ENCODE measurements at regions not wholly inside any gene's neighbourhood (a gene's known extent, or its start where the extent isn't known, plus 50 kb on each side); places are given as distances from the start of the nearest gene placed in this dataset.

DNA sequence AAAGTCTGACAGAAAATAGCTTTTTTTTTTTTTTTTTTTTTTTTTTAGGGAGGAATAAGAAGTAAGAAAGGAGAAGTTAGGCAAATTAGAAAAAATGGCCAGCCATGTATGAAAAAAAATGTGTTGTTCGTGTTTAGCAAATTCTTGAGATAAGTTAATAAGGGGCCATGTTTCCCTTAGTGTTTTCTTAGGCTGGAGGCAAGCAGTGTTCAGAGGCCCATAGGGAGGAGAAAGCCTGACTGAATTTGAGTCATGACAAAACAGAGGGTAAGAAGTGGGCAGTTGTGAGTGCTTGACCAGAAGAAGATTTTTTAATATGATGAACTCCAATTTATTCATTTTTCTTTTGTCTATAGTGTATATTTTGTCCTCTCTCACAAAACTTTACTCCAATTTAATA, 766.4 kb downstream of the FAM181B start:
- no peaks in the 10 kb centered on the region for H3K4me1 ChIP-seq (ENCODE audit: control insufficient read depth, extremely low read depth, insufficient read depth, low read length)
- no peak overlapping the region for H3K27ac ChIP-seq (ENCODE audit: insufficient read depth, low read depth, low read length)
- DNase-seq (ENCODE audit: low read depth, low spot score) (no peak), FAIRE-seq (no peak)
- no peaks in the 10 kb centered on the region for H3K9me3 ChIP-seq (replicated peaks; ENCODE audit: control insufficient read depth, insufficient read depth, low read length)
- ChIA-PET POLR2A (no interaction called here), CTCF (no interaction called here)
- BruUV-seq (replicated peaks) = no TSS peak
- TF ChIP-seq GATA2 (IDR thresholded peaks at IDR 0.05; ENCODE audit: insufficient read depth, insufficient read length, low read depth, low read length) (no peak), MYC (IDR thresholded peaks at IDR 0.05; ENCODE audit: low read depth, low read length) (no peak), EZH2 (IDR thresholded peaks at IDR 0.05; ENCODE audit: borderline replicate concordance, low read depth, low read length, severe bottlenecking) (no peak), POLR2AphosphoS5 (IDR thresholded peaks at IDR 0.05; ENCODE audit: insufficient read depth, low read depth, low read length) (no peak), POLR2A (IDR thresholded peaks at IDR 0.05; ENCODE audit: low read depth, low read length) (no peak), JUN (IDR thresholded peaks at IDR 0.05; ENCODE audit: borderline replicate concordance, insufficient read depth, insufficient read length, low read depth) (no peak), FOS (IDR thresholded peaks at IDR 0.05; ENCODE audit: borderline replicate concordance, insufficient read depth, low read length) (no peak)
- TF ChIP-seq, protein P1, sequence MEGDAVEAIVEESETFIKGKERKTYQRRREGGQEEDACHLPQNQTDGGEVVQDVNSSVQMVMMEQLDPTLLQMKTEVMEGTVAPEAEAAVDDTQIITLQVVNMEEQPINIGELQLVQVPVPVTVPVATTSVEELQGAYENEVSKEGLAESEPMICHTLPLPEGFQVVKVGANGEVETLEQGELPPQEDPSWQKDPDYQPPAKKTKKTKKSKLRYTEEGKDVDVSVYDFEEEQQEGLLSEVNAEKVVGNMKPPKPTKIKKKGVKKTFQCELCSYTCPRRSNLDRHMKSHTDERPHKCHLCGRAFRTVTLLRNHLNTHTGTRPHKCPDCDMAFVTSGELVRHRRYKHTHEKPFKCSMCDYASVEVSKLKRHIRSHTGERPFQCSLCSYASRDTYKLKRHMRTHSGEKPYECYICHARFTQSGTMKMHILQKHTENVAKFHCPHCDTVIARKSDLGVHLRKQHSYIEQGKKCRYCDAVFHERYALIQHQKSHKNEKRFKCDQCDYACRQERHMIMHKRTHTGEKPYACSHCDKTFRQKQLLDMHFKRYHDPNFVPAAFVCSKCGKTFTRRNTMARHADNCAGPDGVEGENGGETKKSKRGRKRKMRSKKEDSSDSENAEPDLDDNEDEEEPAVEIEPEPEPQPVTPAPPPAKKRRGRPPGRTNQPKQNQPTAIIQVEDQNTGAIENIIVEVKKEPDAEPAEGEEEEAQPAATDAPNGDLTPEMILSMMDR (IDR thresholded peaks at IDR 0.05; ENCODE audit: extremely low read depth in 1 of 2, insufficient read depth in 1 of 2, low read depth in 1 of 2, low read length in 2 of 2) = no peak
- TF ChIP-seq, protein P2, sequence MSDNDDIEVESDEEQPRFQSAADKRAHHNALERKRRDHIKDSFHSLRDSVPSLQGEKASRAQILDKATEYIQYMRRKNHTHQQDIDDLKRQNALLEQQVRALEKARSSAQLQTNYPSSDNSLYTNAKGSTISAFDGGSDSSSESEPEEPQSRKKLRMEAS (IDR thresholded peaks at IDR 0.05; ENCODE audit: insufficient read depth, insufficient read length) = no peak
- no peaks in the 10 kb centered on the region for H3K27me3 ChIP-seq (ENCODE audit: control insufficient read depth in 2 of 2, insufficient read depth in 2 of 2, low read length in 2 of 2)
- no peak overlapping the region for H3K4me3 ChIP-seq (replicated peaks in 1 of 3; ENCODE audit: insufficient read depth in 1 of 3, low read depth in 1 of 3, low read length in 3 of 3)
- no peak overlapping the region for H2AFZ ChIP-seq (ENCODE audit: low read depth, low read length)
- H3K9me1 ChIP-seq (replicated peaks; ENCODE audit: control insufficient read depth, extremely low read depth, insufficient read depth, low read length) = no peaks in the 10 kb centered on the region
- intact Hi-C loops (cut with micrococcal nuclease) (no loop called here), dilution Hi-C loops (cut with MboI; ENCODE audit: extremely low pct_ligation_motif_present, low sequenced_read_pairs) (no loop called here)
- H3K4me2 ChIP-seq (ENCODE audit: insufficient read depth, low read length) = no peak overlapping the region
- H3K9ac ChIP-seq (replicated peaks; ENCODE audit: extremely low read depth, insufficient read depth, low read length) = no peak overlapping the region
- H4K20me1 ChIP-seq (replicated peaks; ENCODE audit: control insufficient read depth, extremely low read depth, insufficient read depth, low read length) = no peaks in the 10 kb centered on the region
- H3K36me3 ChIP-seq (ENCODE audit: control insufficient read depth in 2 of 2, extremely low read depth in 1 of 2, insufficient read depth in 2 of 2, low read length in 2 of 2) = no peaks in the 10 kb centered on the region
- no peaks in the 10 kb centered on the region for H3K79me2 ChIP-seq (ENCODE audit: control insufficient read depth, insufficient read depth, low read length)
